NCI-H146 treated with DMSO at 0.1 percent for 48 hours (cell line): ENCODE measurements at regions not wholly inside any gene's neighbourhood (a gene's known extent, or its start where the extent isn't known, plus 50 kb on each side); places are given as distances from the start of the nearest gene placed in this dataset.

Experiments used
- DNase-seq: peaks from one replicate; lab custom pipeline; 2025; ENCODE audit not compliant: unreplicated experiment; lab: John Stamatoyannopoulos, UW

DNA sequence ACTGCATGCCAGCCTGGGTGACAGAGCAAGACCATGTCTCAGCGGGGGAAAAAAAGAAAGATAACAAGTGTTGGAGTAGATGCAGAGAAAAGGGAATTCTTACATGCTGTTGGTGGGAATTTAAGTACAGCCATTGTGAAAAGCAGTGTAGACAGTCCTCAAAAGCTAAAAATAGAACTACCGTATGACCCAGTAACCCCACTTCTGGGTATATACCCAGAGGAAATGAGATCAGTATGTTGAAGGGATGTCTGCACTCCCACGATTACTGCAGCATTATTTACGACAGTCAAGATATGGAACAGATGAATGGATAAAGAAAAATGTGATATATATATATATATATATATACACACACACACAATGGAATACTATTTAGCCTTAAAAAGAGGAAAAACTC, 225.3 kb upstream of the SLC24A2 start:
- no peak for DNase-seq

DNA sequence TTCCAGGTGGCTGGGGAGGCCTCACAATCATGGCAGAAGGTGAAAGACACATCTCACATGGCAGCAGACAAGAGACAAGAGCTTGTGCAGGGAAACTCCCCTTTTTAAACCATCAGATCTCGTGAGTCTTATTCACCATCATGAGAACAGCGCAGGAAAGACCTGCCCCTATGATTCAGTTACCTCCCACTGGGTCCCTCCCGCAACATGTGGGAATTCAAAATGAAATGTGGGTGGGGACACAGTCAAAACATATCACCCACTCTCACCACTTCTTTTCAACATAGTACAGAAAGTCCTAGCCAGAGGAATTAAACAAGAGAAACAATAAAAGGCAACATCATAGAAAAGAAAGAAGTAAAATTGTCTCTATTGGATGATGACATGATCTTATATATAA, 223.4 kb upstream of the SLC24A2 start:
- DNase-seq, result no peak

DNA sequence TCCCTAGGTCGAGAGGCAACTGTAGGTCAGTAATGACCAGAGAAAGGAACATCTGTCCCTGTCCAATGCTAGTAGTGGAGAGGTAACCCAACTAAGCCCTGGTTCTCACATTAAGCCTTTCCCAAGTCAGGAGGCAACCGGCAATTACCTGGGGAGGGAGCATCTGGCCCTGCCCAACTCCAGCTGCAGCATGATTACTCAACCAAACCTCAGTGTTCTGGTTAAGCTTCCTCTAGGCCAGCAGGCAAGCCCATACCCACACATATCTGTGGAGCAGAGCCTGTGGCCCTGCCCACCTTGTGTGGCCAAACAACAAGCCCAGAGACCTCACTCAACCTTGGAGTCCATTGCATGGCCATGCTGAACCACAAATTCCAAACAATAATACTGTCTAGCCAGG, 220.8 kb upstream of the SLC24A2 start:
- no peak for DNase-seq

DNA sequence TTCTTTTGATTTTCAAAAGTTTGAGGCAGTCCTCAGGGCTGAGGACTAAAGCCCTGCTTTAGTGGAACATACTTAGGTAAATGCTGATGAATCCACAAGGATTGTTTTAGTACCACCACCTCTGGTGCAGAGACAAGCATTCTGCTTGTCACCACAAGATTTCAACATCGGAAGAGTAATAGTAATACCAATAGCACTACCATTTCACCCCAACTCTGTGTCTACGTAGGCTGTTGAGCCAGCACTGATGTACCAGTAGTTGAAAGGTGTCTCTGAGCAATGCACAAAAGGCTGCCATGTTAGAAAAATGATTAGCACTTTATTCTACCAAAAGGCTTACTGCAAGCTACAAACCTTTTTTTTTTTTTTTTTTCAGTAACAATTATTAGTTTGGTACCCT, 213.2 kb upstream of the SLC24A2 start:
- no peak for DNase-seq

DNA sequence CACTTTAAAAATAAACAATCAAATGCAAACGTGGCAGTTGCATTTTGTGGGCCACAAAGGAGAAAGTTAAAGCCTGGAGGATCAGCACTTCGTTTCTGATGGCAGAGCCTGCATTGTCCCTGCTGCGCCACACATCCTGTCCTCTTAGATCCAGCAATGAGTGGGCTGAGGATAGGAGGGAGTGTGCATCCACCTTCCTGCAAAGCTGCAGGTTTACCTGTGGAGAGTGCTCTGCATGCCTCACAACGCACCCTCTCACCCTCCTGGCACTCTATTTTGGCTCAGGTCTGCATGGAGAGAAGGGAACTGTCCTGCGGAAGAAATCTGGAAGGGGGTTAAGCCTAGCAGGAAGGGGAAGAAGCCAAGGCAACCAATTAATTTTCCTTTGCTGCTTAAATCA, 212.2 kb upstream of the SLC24A2 start:
- no peak for DNase-seq

DNA sequence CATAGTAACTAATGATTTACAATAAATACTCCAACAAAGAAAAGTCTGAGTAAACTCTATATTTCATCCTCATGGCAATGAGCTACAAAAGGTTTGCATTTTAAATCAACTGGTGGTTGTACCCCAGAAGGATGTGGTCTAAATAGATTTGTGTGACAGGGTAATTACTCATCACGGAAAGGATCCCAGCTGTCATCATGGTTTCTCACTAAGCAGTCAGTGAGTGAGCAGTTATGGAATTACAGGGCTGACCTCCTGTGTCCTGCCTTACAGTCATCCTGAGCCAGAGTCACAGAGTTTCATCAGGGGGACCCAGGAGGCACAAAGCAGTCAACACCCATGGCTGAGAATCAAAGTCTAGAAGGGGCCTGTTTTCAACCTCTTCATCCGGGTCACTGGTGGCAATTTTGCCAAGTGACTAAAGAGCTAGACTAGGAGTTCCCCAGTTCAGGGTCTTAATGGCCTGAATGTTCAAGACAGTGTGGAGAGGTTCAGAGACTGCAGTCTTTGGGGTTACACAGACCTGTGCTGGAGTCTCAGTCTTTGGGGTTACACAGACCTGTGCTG, 210.7 kb upstream of the SLC24A2 start:
- no peak for DNase-seq

DNA sequence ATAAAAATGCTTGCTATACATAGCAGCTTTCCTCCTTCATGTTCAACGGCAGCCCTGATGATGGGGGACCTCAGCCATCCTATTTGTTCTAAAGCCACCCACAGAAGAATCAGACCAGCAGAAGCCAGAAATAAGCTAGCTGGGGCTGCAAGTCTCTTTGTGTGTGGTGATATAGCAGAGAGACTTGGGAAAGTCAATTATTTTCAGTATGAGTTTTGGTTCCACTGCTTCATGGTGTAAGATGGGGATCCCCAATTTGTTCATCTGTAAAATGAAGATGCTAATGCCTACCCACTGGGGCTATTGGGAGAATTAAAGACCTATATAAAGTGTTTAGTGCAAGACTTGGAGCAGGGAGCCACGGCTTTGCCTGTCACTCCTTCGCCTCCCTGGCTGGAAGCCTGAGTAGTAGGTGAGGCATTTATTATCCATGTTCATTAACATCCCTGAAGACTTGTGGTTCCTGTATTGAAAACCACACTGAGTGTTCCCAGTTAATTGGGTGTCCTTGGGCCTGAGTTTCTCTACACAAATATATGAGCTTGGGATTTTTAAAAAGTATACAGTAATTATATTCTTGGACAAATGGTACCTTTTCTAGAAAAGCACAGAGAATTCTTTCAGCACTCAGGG, 210.1 kb upstream of the SLC24A2 start:
- no peak for DNase-seq

DNA sequence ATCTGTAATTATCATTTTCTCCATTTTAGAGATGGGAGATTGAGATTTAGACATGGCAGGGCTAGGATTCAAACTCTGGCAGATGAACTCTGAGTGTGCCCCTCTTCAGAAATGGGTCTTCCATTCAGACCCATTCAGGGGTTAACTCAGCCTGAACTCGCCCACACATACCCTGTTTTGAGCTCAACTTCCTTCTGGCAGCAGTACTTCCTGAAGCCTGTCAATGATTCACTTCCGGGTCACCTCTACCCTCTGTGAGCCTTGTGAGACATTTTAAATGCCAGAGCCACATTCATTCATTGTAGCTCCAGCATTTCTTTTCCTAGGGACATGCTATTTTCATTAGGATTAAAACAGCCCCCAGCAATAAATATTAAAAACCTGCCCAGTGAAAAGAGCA, 209.3 kb upstream of the SLC24A2 start:
- DNase-seq, result no peak

DNA sequence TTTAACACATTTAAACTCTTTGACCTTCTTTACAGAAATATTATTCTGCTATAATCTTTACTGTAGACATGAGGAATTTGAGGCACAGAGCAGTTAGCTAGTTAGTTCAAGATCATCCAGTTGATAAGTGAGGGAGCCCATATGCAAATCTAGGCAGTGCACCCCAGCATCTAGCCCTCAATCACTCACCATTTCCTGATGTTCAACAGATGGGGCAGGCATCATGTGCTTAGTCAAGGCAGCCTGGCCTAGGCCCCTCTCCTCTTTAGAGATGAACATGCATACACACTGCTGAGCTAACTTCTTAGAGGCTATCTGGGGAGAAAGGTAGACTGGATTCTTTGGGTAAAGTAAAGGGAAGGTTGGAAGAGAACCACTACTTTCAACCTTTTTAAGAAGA, 206.8 kb upstream of the SLC24A2 start:
- no peak for DNase-seq

DNA sequence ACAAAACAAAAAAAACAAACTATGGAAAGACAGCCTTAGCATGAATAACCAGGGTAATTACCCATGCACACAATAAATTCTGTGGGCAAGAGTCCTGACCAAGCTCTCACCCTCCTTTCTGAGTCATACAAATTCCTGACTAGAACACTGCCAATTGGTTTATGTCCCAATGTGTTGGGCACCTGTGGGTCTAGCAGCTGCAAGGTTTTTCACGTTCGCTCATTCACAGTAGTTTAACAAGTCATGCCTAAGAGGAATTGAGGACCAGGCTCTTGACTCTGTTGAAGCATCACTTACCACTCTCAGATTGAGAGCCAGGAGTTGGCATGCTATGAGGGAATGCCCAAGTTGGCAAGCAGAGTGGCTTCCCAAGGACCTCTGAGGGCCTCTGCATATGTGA, 205.5 kb upstream of the SLC24A2 start:
- DNase-seq, result no peak

DNA sequence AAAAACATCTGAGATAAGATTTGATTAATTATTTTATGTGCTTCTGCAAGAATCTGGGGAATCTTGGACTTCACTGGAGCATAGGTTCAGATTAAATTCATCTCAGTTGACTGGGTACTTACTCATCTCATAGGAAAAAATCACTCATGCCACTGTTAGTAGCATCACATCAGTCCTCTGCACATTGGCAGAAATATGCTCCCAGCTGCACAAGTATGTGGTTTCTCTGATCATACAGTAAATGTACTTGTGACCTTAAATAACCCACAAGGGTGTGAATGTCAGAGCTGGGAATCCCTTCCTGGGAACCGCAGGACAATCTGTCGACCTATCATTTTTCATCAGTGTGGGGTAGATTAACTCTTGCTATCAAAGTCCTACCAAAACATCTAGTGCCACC, 203.7 kb upstream of the SLC24A2 start:
- DNase-seq, result no peak

DNA sequence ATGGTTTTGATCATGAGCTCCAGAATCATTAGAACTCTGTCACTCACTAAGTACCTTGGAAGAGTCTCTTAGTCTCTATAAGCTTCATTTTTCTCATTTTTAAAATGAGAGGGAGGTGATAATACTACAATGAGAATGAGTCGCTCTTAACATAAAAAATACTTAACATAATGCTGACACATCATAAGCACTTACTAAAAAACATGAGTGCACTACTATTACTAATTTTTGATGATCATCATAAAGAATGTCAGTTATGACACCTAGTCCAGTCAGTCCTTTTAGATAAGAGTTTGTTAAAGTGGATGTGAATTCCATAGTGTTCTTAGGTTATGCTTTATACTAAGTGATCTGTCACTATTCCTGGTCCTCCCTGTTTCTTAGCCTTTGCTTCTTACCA, 200.4 kb upstream of the SLC24A2 start:
- DNase-seq, result no peak

DNA sequence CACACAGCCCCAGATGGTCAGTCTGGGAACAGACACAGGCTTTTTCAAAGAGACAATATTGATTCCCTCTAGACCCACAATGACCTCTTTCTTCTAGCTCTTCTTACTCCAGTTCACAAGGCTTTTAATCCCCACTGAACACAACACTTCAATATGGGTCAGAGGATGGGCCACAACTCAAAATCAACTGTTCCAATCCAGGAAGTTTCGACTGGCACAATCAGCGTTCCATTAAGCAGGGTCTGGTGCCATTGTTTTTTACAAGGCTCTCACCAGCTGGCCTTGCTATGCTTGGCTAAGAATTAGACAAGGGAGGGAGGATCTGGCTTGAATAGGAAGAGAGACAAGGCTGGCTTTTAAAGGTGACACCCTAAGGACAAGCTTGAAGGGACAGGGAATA, 199.4 kb upstream of the SLC24A2 start:
- no peak for DNase-seq

DNA sequence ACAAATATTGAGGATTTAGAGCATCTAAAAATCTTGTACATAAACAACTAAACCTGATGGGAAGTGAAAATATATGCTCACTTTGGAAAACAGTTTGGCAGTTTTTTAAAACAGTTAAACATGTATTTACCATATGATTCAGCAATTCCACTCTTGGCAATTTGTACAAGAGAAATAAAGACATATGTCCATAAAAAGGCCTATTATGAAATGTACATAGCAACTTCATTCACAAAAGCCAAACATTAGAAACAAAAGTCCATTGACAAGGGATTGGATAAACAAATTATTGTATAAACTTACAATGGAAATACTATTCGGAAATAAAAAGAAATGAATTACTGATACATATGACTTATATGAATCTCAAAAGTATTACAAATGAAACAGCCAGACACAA, 196.2 kb upstream of the SLC24A2 start:
- DNase-seq, result peak; percentile 52

DNA sequence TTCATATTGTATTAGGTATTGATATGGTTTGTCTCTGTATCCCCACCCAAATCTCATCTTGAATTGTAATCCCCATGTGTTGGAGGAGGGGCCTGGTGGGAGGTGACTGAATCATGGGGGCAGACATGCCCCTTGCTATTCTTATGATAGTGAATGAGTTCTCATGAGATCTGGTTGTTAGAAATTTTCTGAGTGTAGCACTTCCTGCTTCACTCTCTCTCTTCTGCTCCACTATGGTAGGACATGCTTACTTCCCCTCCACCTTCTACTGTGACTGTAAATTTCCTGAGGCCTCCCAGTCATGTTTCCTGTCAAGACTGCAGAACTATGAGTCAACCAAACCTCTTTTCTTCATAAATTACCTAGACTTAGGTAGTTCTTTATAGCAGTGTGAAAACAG, 187.4 kb upstream of the SLC24A2 start:
- no peak for DNase-seq

DNA sequence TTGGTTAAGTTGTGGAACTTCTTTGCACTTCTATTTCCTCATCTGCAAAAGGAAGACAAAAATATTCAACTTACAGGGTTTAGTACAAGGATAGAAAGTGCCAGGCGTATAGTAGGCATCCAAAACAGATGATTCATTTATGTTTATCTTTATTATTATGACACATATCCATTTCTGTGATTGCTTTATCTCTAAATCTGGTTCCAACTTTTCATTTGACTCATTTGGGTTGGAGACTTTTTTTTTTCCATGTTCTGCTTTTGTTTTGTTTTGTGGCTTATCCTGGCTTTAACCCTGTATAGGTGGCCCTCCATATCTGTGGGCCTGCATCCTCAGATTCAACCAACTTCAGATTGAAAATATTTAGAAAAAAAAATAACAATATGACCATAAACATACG, 186.7 kb upstream of the SLC24A2 start:
- DNase-seq, result no peak

DNA sequence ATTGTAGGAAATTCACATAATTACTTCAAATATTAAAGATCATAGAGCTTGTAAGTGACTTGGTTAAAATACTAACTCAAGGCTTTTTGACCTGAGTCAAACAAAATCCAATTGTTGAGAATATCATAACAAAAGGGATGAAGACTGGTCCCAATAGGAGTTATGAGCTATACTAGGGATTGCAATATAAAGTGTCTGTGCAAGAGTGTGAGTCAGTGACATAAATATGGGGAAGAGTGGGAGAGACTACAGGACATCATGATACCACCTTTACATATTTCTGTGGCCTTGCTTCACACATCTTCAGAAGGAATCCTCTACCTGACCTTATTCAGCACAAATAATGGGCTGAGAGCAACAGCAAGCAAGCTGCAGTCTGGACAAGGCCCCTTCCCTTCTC, 180.9 kb upstream of the SLC24A2 start:
- no peak for DNase-seq

DNA sequence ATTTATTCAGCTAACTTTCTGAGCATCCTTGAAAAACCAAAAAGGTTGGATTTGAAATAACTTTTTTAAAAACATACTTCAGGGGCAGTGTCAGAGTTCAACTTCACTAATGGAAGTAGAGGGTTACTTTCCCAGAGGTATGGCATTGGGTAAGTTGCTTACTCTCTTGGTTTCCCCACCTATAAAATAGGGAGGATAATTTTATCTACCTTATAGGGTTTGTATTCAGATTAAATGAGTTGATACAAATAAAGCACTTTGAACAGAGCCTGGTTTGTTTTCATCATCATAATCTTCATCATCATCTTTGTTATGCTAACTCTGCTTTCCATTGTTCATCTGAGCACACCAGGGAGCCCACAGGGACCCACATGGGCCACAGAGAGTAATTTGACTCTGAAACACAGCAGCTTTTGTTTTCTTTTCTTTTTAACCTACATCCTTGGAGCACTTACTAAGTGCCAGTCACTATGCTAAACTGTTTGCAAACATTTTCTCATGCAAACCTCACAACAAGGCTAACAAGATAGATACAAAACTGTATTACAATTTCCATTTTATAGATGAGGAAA, 179.1 kb upstream of the SLC24A2 start:
- DNase-seq, result peak; percentile 22

DNA sequence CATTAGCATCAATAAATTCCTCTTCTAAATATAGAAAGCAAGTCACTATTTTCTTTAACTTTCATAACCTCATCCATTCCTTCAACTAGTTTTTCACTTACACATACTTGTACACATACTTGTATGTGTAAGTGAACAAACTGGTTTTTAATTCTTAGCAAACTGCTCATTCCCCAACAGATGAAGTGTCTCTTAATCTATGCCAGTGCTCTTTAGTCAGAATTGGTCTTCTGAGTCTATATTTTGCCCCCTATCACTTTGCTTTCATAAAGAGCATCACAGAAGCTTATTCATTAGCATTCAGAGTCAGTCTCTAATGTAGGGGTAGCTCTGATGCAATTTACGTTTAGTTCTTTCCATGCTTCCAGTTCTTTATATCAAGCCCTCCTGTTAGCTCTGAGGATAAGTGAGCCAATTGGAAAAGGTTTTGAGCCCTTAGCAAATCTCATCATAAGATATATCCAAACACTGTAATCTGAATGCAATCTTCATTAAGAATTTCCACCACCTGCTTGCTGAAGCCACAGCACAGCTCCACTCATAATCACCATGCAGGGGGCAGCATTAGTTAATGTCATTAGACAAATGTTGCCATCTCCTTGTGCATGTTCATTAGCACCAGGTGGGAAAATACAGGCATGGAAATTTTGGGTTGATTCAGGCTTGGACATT, 178.5 kb upstream of the SLC24A2 start:
- peak; percentile 28 for DNase-seq

DNA sequence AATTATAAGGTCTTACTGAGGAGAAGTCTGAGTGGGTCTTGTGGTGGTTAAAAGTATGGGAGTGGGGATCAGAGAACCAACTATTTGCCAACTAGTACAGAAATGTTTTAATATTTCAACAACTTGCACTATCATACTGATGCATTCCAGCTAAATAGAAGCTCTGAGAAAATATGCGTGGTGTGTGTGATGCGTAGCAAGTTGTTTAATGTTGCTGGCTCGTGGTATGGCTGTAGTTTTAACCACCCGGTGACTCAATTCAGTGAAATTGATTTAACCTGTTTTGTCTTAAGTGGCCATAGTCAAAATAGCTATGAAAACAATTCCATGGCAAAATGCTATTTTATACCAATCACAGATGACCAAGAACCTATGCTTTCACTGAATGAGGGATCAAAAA, 176.5 kb upstream of the SLC24A2 start:
- no peak for DNase-seq

DNA sequence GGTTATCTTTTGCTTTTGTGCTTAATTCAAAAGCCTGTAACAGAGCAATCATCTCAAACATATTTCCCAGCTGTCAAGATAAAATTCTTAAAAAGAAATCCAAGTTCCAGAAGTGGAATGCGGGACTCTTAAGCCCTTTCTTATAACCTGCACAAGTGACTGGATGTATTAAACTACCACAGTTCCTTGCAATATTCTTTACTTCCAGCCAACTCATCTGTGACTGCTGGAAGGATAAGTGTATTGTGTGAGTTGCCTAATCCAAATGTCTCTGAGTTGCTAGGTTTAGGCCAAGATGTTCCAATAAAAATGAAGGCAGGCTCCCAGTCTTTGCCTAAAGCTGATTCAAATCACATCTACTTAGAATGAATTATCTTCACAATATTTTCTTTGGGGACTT, 159.2 kb upstream of the SLC24A2 start:
- DNase-seq, result no peak

DNA sequence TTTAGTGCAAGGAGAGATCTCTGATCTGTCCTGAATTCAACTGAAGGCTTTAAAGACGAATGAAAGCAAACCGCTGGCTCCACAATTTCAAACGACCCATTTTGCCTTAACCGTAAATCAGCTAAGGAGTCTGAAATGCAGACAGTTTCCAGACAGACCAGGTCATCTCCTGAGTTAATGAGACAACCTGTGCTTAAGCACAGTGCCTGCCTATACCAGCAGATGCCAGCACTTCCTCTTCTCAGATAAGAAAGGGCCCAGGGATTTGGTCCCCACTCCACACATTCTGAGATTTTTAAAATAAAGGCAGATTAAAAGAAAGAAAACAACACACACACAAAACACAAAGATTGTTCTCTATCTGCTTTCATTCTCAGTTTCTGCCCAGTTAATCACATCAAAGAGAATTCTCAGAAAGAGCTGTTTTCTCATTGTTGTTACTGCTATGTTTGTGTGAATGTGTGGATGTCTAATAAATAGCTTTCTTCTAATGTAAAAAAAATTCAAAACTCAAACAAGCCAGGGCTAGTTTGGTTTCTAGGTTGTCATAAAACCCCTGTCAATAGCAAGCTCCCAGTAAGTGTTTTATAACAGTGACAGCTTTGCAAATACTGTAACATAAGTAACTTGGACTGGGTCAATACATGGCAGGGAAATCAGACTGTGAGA, 157.7 kb upstream of the SLC24A2 start:
- DNase-seq, result peak; percentile 33
